HepG2 (cell line): ENCODE measurements at regions not wholly inside any gene's neighbourhood (a gene's known extent, or its start where the extent isn't known, plus 50 kb on each side); places are given as distances from the start of the nearest gene placed in this dataset.

Experiments
- ATAC-seq: fragments of 200-7000 bp; cut with Tn5 transposase; 3 replicates; pipeline ENCODE4 v1.9.1; 2020; ENCODE audit warnings: mild to moderate bottlenecking, moderate library complexity
- BruUV-seq: library from RNA; stranded (reverse); fragments of 400-500 nt; replicated peaks from 2 replicates; lab custom pipeline; 2021; lab: Mats Ljungman, UMichigan
- CTCF ChIA-PET: fragments of 300-600 bp; formaldehyde crosslinking; extraction: SDS; loops from one replicate; lab custom pipeline; 2021; ENCODE audit warnings: low total read pairs, inconsistent platforms, low intra/inter-chr PET ratio; lab: Yijun Ruan, JAX
- POLR2A ChIA-PET: fragments of 350-600 bp; sonication (Branson Sonifier 250); formaldehyde crosslinking; loops from one replicate; lab custom pipeline; 2020; ENCODE audit warnings: antibody characterized with exemption, inconsistent platforms; lab: Yijun Ruan, JAX
- DNase-seq: peaks from one replicate; pipeline ENCODE4 v3.0.0-alpha.2; 2015; ENCODE audit warnings: low spot score
- FAIRE-seq: peaks from 3 replicates; lab custom pipeline; 2011; peaks lifted over from hg19 to GRCh38; lab: Jason Lieb, UNC
- H2AFZ ChIP-seq: one replicate; pipeline ENCODE4 v1.6.1; 2011; ENCODE audit warnings: low read length, inconsistent platforms
- H3K27ac ChIP-seq: fragments of 300-600 bp; 3 replicates; pipeline ENCODE4 v1.8.0; 2011; ENCODE audit warnings: mixed run types, mild to moderate bottlenecking, mixed read lengths, low read length, inconsistent platforms; ENCODE audit not compliant: insufficient read depth; ENCODE audit errors: extremely low read length
- H3K27me3 ChIP-seq, 2 experiments: fragments of 200-600 bp in 1 of 2; 2 replicates in 1 of 2; 3 replicates in 1 of 2; pipeline versions ENCODE4 v1.6.0 to v1.8.0; 2011; ENCODE audit warnings: low read length in 2 of 2, mild to moderate bottlenecking in 2 of 2, moderate library complexity in 2 of 2, inconsistent platforms in 1 of 2; ENCODE audit not compliant: insufficient read depth in 2 of 2, control insufficient read depth in 1 of 2
- H3K36me3 ChIP-seq, 2 experiments: fragments of 200-600 bp in 1 of 2; replicated peaks in 1 of 2; 2 replicates in 1 of 2; 3 replicates in 1 of 2; pipeline versions ENCODE4 v1.5.1 to v1.8.0; 2011; ENCODE audit warnings: low read length in 2 of 2, inconsistent platforms in 1 of 2; ENCODE audit not compliant: insufficient read depth in 2 of 2, control insufficient read depth in 1 of 2
- H3K4me1 ChIP-seq: 2 replicates; pipeline ENCODE4 v1.5.1; 2012; ENCODE audit warnings: low read length, inconsistent platforms; ENCODE audit not compliant: insufficient read depth
- H3K4me2 ChIP-seq: 2 replicates; pipeline ENCODE4 v1.6.0; 2011; ENCODE audit warnings: low read depth, low read length, inconsistent platforms
- H3K4me3 ChIP-seq, 3 experiments: fragments of 200-600 bp in 1 of 3; sonication (generic), shearing (Covaris generic) in 1 of 3; replicated peaks in 1 of 3; 2 replicates each; pipeline ENCODE4 v1.5.1; 2011 to 2016; ENCODE audit warnings: low read length in 3 of 3, inconsistent platforms in 2 of 3, low read depth in 2 of 3, mild to moderate bottlenecking in 2 of 3, control low read depth in 1 of 3, mixed read lengths in 1 of 3; ENCODE audit not compliant: insufficient read depth in 1 of 3
- H3K79me2 ChIP-seq: one replicate; pipeline ENCODE4 v1.6.1; 2011; ENCODE audit warnings: low read length, inconsistent platforms; ENCODE audit not compliant: insufficient read depth
- H3K9ac ChIP-seq: 2 replicates; pipeline ENCODE4 v1.6.0; 2011; ENCODE audit warnings: mild to moderate bottlenecking, low read depth, low read length, inconsistent platforms; ENCODE audit not compliant: insufficient read depth
- H3K9me3 ChIP-seq: 2 replicates; pipeline ENCODE4 v1.5.1; 2012; ENCODE audit warnings: mild to moderate bottlenecking, low read length
- H4K20me1 ChIP-seq: 2 replicates; pipeline ENCODE4 v1.6.0; 2011; ENCODE audit warnings: inconsistent platforms, mild to moderate bottlenecking, low read length, moderate library complexity; ENCODE audit not compliant: insufficient read depth
- CBX5 ChIP-seq: sonication (generic); formaldehyde crosslinking; IDR thresholded peaks from 2 replicates; pipeline ENCODE4 v1.4.0; 2020; ENCODE audit warnings: missing genetic modification reagents, borderline replicate concordance
- MAF1 ChIP-seq: sonication (generic); formaldehyde crosslinking; IDR thresholded peaks from 2 replicates; pipeline ENCODE4 v1.5.0; 2020; ENCODE audit warnings: missing genetic modification reagents, borderline replicate concordance
- MBNL3 ChIP-seq: fragments of 250-450 bp; sonication (Bioruptor Pico); conservative IDR thresholded peaks from 2 replicates; pipeline ENCODE4 v1.8.0; 2022; ENCODE audit warnings: mild to moderate bottlenecking, inconsistent platforms
- PAWR ChIP-seq: sonication (generic); formaldehyde crosslinking; IDR thresholded peaks from 2 replicates; pipeline ENCODE4 v1.4.0; 2020; ENCODE audit warnings: missing genetic modification reagents, mild to moderate bottlenecking, borderline replicate concordance
- TFDP1 ChIP-seq: IDR thresholded peaks from 2 replicates; pipeline ENCODE4 v1.6.1; 2016; ENCODE audit warnings: missing compliant biosample characterization, missing genetic modification reagents, borderline replicate concordance
- ZNF281 ChIP-seq: sonication (generic); formaldehyde crosslinking; IDR thresholded peaks from 2 replicates; pipeline ENCODE4 v1.4.0; 2020; ENCODE audit warnings: missing genetic modification reagents, borderline replicate concordance
- WGBS: methylation state at CpG from one replicate; pipeline ENCODE4 v1.1.6; 2017; ENCODE audit warnings: low lambda C conversion rate; 5-methylcytosine and 5-hydroxymethylcytosine counted together
- in situ Hi-C: cut with HindIII; loops from 2 replicates; pipeline ENCODE4 v1.10.0; 2017; ENCODE audit warnings: low pct_unique_long_range_greater_than_20kb; ENCODE audit not compliant: extremely low pct_ligation_motif_present
- intact Hi-C: fragments of 100-400 bp; cut with micrococcal nuclease; formaldehyde crosslinking; loops from one replicate; pipeline ENCODE4 v1.10.0; 2022; ENCODE audit not compliant: unreplicated experiment

- WGBS = 16% methylated on average over 4 of the region's 4 CpGs
- ATAC-seq (no peak), FAIRE-seq (no peak), DNase-seq (no peak)
- no peaks in the 10 kb centered on the region for H3K9me3 ChIP-seq
- TF ChIP-seq MBNL3 (CRISPR knock-in tag) (no peak), MAF1 (CRISPR knock-in tag) (no peak), CBX5 (CRISPR knock-in tag) (no peak)
- POLR2A ChIA-PET = no interaction called here
- H3K27me3 ChIP-seq = peaks cover 0 to 16% of the 10 kb centered on the region in 2 experiments; a peak in 2 of 5 replicates
- no peaks in the 10 kb centered on the region for H3K79me2 ChIP-seq
- no peak overlapping the region for H3K9ac ChIP-seq
- BruUV-seq = no TSS peak
- no peak overlapping the region for H2AFZ ChIP-seq
- intact Hi-C loops (no loop called here), in situ Hi-C loops (no loop called here)
- no peak overlapping the region for H3K4me3 ChIP-seq
- H3K4me2 ChIP-seq = no peak overlapping the region
- no peaks in the 10 kb centered on the region for H3K36me3 ChIP-seq
- CTCF ChIA-PET = no interaction called here
- no peaks in the 10 kb centered on the region for H3K4me1 ChIP-seq
- no peak overlapping the region for H3K27ac ChIP-seq
- H4K20me1 ChIP-seq = no peaks in the 10 kb centered on the region
Measured at GRCh38 chr13:94824601-94825000, 112.3 kb upstream of the SOX21 start.

- DNase-seq = no peak
- H2AFZ ChIP-seq = no peak overlapping the region
- no TSS peak for BruUV-seq
- H3K9me3 ChIP-seq = no peaks in the 10 kb centered on the region
- FAIRE-seq = no peak
- H3K9ac ChIP-seq = no peak overlapping the region
- ChIA-PET CTCF (no interaction called here), POLR2A (no interaction called here)
- TF ChIP-seq TFDP1 (CRISPR knock-in tag) (no peak), PAWR (no peak), ZNF281 (CRISPR knock-in tag) (no peak)
- no peak for ATAC-seq
- no peak overlapping the region for H3K4me2 ChIP-seq
- H4K20me1 ChIP-seq = no peaks in the 10 kb centered on the region
- intact Hi-C loops (no loop called here), in situ Hi-C loops (no loop called here)
- H3K4me1 ChIP-seq = no peaks in the 10 kb centered on the region
- no peaks in the 10 kb centered on the region for H3K79me2 ChIP-seq
- peaks cover 0 to 7% of the 10 kb centered on the region in 2 experiments; a peak in 1 of 5 replicates for H3K27me3 ChIP-seq
- 8% methylated on average over 3 of the region's 3 CpGs for whole genome bisulfite sequencing
- no peak overlapping the region for H3K27ac ChIP-seq
- H3K36me3 ChIP-seq = no peaks in the 10 kb centered on the region
- no peak overlapping the region for H3K4me3 ChIP-seq
Measured at GRCh38 chr13:94822356-94822755, 110.0 kb upstream of the SOX21 start.
